Body of pancreas (tissue), 4 donors: ENCODE measurements at regions not wholly inside any gene's neighbourhood (a gene's known extent, or its start where the extent isn't known, plus 50 kb on each side); places are given as distances from the start of the nearest gene placed in this dataset.
A peak's percentile ranks its signal among the peaks of the same experiment; 100 is the strongest.

ENCODE experiments used
- ATAC-seq: fragments of 150-250 bp; one replicate; pipeline ENCODE4 v1.9.1; 2016
- DNase-seq, 4 donors: peaks; one replicate each; pipeline ENCODE4 v3.0.0-alpha.2; 2019
- H3K27ac ChIP-seq, 4 donors: fragments of 200-600 bp; sonication (generic); 1 replicate in 3 of 4; 2 replicates in 1 of 4; pipeline versions ENCODE4 v1.5.1 to v1.6.1; 2016 to 2019; ENCODE audit warnings: mild to moderate bottlenecking in 1 of 4, mixed read lengths in 1 of 4, moderate library complexity in 1 of 4
- H3K27me3 ChIP-seq, 2 donors: fragments of 200-600 bp; sonication (generic); one replicate each; pipeline ENCODE4 v1.6.0; 2016; ENCODE audit warnings: mild to moderate bottlenecking in 1 of 2
- H3K36me3 ChIP-seq, 2 donors: fragments of 200-600 bp; sonication (generic); replicated peaks in 1 of 2; 2 replicates each; pipeline ENCODE4 v1.5.1; 2016; ENCODE audit warnings: low read depth in 2 of 2; ENCODE audit not compliant: insufficient read depth in 1 of 2
- H3K4me1 ChIP-seq: fragments of 200-600 bp; sonication (generic); one replicate; pipeline ENCODE4 v1.6.0; 2016
- H3K4me3 ChIP-seq, 2 donors: fragments of 200-600 bp; sonication (generic); 1 replicate in 1 of 2; 2 replicates in 1 of 2; pipeline ENCODE4 v1.5.1; 2016 to 2019
- H3K9me3 ChIP-seq, 3 donors: fragments of 200-600 bp; sonication (generic); 1 replicate in 2 of 3; 2 replicates in 1 of 3; pipeline ENCODE4 v1.5.1; 2016
- POLR2A ChIP-seq, 3 donors: fragments of 450-650 bp; IDR thresholded peaks; one replicate each; pipeline ENCODE4 v1.6.1; 2016; ENCODE audit warnings: antibody characterized with exemption in 3 of 3, mild to moderate bottlenecking in 2 of 3
- WGBS, 2 donors: methylation state at CpG; one replicate each; pipeline ENCODE4 v1.1.5; 2017; 5-methylcytosine and 5-hydroxymethylcytosine counted together
- intact Hi-C: fragments of 100-400 bp; cut with DNase I; formaldehyde crosslinking; loops from one replicate; pipeline ENCODE4 v1.15.1; 2023
- TF ChIP-seq, protein P1 (sequence below), 7 experiments: fragments of 450-650 bp in 4 of 7; fragments of 200-600 bp in 3 of 7; sonication (generic) in 3 of 7; IDR thresholded peaks; one replicate each; pipeline ENCODE4 v1.5.1; 2016 to 2019; ENCODE audit warnings: antibody characterized with exemption in 7 of 7

DNA sequence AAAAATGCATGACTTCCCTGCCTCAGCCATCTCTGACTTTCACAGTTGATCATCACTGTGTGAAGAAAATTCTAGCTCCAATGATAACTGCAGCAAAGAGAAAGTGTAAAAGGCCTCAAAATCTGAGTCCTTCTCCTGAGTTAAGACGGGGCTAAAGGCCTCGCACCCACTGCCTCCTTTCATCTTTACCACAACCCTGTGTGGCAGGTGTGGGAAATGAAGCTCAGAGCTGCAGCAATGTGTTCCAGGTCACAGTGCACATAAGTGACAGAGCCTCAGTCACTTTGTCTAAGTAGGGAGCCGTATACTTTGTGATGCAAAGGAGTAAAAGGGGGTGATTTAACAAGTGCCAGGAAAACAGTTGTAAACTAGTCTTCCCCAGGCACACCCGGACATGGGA, 144.7 kb upstream of the TMCC3 start:
- no peaks in the 10 kb centered on the region for H3K36me3 ChIP-seq
- H3K4me1 ChIP-seq, result no peaks in the 10 kb centered on the region
- H3K27ac ChIP-seq, result no peak overlapping the region
- DNase-seq, result no peak
- no peaks in the 10 kb centered on the region for H3K27me3 ChIP-seq
- intact Hi-C loops, result no loop called here
- no peak for TF ChIP-seq POLR2A (IDR thresholded peaks at IDR 0.05)
- TF ChIP-seq, protein P1, sequence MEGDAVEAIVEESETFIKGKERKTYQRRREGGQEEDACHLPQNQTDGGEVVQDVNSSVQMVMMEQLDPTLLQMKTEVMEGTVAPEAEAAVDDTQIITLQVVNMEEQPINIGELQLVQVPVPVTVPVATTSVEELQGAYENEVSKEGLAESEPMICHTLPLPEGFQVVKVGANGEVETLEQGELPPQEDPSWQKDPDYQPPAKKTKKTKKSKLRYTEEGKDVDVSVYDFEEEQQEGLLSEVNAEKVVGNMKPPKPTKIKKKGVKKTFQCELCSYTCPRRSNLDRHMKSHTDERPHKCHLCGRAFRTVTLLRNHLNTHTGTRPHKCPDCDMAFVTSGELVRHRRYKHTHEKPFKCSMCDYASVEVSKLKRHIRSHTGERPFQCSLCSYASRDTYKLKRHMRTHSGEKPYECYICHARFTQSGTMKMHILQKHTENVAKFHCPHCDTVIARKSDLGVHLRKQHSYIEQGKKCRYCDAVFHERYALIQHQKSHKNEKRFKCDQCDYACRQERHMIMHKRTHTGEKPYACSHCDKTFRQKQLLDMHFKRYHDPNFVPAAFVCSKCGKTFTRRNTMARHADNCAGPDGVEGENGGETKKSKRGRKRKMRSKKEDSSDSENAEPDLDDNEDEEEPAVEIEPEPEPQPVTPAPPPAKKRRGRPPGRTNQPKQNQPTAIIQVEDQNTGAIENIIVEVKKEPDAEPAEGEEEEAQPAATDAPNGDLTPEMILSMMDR (IDR thresholded peaks at IDR 0.05), result no peak
- no peaks in the 10 kb centered on the region for H3K9me3 ChIP-seq
- WGBS, 2 donors, result 71 to 72% methylated on average over 4 of the region's 4 CpGs
- H3K4me3 ChIP-seq, result no peak overlapping the region
- ATAC-seq, result no peak

DNA sequence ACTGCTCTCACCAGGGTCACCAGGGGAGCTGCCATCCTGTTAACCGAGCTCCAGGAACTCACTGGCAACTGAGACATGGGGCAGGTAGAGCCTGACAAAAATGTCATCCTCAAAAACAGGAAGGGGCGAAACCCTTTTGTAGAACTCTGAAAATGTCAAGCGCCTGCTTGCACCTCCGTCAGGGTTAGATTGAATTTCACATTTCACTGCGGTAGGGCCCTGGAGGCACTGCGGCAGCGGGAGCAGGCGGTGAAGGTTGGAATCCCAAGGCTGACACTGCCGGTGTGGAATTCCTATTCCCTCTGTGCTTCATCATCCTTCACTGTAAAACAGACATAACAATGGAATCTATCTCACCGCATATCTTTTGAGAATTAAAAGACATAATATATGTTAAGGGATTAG, 142.8 kb upstream of the TMCC3 start:
- no peak for ATAC-seq
- WGBS, 2 donors, result 70 to 78% methylated on average over 10 of the region's 10 CpGs
- intact Hi-C loops, result no loop called here

DNA sequence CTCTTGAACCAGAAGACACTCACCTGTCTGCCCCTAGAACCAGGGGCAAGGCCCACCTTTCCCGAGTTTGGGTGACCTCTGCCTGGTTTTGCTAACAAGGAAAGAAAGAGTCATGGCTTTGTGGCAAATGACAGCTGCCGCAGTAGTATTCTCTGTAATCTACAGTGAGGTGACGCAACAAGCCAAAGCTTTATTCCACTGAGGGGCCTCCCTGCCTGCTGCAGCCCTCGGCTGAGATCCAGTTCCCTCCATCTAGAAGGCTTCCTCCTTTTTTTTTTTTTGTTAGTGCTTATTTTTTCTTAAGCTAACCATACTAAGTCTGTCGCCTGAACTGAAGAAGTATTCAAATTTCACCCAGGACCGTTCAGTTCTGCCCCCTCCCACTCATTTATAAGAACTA, 142.3 kb upstream of the TMCC3 start:
- H3K9me3 ChIP-seq, result no peaks in the 10 kb centered on the region
- no peak for ATAC-seq
- TF ChIP-seq, protein P1 (IDR thresholded peaks at IDR 0.05), result no peak
- TF ChIP-seq POLR2A (IDR thresholded peaks at IDR 0.05), result no peak
- H3K27ac ChIP-seq, result no peak overlapping the region
- 57 to 61% methylated on average over 6 of the region's 6 CpGs for WGBS, 2 donors
- intact Hi-C loops, result no loop called here
- H3K4me3 ChIP-seq, result no peak overlapping the region
- no peaks in the 10 kb centered on the region for H3K27me3 ChIP-seq
- no peaks in the 10 kb centered on the region for H3K4me1 ChIP-seq
- peak in 1 of 4 donors; percentile 26 for DNase-seq
- H3K36me3 ChIP-seq, result no peaks in the 10 kb centered on the region

More for the DNA sequence above, 142.8 kb upstream of the TMCC3 start:
- H3K36me3 ChIP-seq, result no peaks in the 10 kb centered on the region
- no peaks in the 10 kb centered on the region for H3K4me1 ChIP-seq
- no peaks in the 10 kb centered on the region for H3K9me3 ChIP-seq
- TF ChIP-seq, protein P1 (IDR thresholded peaks at IDR 0.05), result no peak
- no peak for TF ChIP-seq POLR2A (IDR thresholded peaks at IDR 0.05)
- DNase-seq, result no peak
- H3K4me3 ChIP-seq, result no peak overlapping the region
- no peak overlapping the region for H3K27ac ChIP-seq
- no peaks in the 10 kb centered on the region for H3K27me3 ChIP-seq

DNA sequence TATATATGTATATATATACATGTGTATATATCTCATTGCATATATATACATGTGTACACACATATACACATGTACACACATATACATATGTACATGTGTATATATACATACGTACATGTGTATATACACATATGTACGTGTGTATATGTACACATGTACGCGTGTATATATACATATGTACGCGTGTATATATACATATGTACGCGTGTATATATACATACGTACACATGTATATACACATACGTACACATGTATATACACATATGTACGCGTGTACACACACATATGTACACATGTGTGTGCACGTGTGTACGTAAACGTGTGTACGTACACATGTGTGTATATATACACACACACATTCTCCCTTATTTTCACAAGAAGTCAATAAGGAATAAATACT, 141.6 kb upstream of the TMCC3 start:
- no peaks in the 10 kb centered on the region for H3K36me3 ChIP-seq
- H3K27ac ChIP-seq, result no peak overlapping the region
- H3K27me3 ChIP-seq, result no peaks in the 10 kb centered on the region
- WGBS, 2 donors, result 82 to 86% methylated on average over 16 of the region's 16 CpGs
- ATAC-seq (no peak), DNase-seq (no peak)
- TF ChIP-seq POLR2A (IDR thresholded peaks at IDR 0.05), result no peak
- TF ChIP-seq, protein P1 (IDR thresholded peaks at IDR 0.05), result no peak
- intact Hi-C loops, result no loop called here
- H3K9me3 ChIP-seq, result no peaks in the 10 kb centered on the region
- H3K4me1 ChIP-seq, result no peaks in the 10 kb centered on the region
- no peak overlapping the region for H3K4me3 ChIP-seq

DNA sequence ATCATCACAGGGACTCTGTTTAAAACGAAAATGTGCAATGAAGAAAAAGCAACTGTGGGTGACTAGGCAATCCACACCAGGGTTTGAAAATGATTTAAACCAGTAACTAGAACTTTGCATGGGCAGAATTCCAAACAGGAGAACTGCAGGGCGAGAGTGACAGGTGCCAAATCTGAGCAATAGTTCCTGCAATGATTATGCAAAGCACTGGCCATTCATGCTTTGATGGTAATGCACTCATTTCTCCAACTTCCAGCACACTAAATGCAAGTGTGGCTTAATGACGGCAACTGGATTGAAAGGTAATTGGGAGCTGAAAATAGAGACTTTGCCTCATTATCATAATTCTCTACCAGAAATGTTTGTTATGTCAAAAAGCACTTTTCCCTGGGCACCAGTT, 140.5 kb upstream of the TMCC3 start:
- WGBS, 2 donors, result 57 to 65% methylated on average over 3 of the region's 3 CpGs
- H3K9me3 ChIP-seq, result no peaks in the 10 kb centered on the region
- H3K27me3 ChIP-seq, result no peaks in the 10 kb centered on the region
- H3K4me3 ChIP-seq, result no peak overlapping the region
- H3K4me1 ChIP-seq, result no peaks in the 10 kb centered on the region
- no peak for ATAC-seq
- intact Hi-C loops, result no loop called here
- no peaks in the 10 kb centered on the region for H3K36me3 ChIP-seq
- H3K27ac ChIP-seq, result no peak overlapping the region
- TF ChIP-seq, protein P1 (IDR thresholded peaks at IDR 0.05), result no peak
- TF ChIP-seq POLR2A (IDR thresholded peaks at IDR 0.05), result no peak
- DNase-seq, result no peak
